ENCODE measurements at regions not wholly inside any gene's neighbourhood (a gene's known extent, or its start where the extent isn't known, plus 50 kb on each side); places are given as distances from the start of the nearest gene placed in this dataset.

DNA sequence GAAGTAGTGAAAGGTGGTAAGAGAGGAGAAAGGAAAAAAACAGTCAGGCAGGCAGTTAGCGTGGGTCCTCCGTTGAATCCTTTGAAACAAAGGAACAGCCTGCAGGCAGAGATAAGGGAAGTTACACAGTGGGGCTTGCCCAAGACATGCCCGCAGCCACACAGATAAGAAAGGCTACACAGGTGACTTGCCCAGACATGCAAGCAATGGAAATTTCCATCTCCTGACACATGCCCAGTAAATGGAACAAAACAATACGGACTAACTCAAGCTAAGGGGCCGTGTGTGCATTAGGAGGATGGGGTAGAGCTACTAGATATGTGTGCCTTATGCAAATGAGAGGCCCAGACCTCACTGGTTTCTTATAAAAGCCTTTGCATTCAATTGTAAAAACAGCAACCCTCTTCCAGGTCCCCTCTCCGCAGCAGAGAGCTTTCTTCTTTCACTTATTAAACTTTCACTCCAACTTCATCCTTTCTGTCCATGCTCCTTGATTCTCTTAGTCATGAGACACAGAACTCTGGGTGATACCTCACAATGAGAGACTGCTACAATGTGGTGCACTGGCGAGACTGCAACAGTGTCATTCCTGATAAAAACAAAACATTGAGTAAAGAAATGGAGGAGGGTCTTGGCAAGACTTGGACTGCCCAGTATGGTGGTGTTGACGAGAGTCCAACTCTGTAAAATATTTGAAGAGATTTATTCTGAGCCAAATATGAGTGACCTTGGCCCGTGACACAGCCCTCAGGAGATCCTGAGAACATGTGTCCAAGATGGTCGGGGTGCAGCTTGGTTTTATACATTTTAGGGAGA is 997.4 kb upstream of the PRKX start:
- intact Hi-C loops (cut with DNase I): no loop called here
- ATAC-seq: no peak
- Histone ChIP-seq H3K27me3 (no peaks in the 10 kb centered on the region), H3K9me3 (peaks cover 0 to 27% (median 0%) of the 10 kb centered on the region in 11 donors), H3K4me1 (no peaks in the 10 kb centered on the region), H3K27ac (no peak overlapping the region), H3K36me3 (no peaks in the 10 kb centered on the region), H3K4me3 (no peak overlapping the region)
- TF ChIP-seq, protein P1, sequence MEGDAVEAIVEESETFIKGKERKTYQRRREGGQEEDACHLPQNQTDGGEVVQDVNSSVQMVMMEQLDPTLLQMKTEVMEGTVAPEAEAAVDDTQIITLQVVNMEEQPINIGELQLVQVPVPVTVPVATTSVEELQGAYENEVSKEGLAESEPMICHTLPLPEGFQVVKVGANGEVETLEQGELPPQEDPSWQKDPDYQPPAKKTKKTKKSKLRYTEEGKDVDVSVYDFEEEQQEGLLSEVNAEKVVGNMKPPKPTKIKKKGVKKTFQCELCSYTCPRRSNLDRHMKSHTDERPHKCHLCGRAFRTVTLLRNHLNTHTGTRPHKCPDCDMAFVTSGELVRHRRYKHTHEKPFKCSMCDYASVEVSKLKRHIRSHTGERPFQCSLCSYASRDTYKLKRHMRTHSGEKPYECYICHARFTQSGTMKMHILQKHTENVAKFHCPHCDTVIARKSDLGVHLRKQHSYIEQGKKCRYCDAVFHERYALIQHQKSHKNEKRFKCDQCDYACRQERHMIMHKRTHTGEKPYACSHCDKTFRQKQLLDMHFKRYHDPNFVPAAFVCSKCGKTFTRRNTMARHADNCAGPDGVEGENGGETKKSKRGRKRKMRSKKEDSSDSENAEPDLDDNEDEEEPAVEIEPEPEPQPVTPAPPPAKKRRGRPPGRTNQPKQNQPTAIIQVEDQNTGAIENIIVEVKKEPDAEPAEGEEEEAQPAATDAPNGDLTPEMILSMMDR (IDR thresholded peaks at IDR 0.05): no peak
- 57 to 65% methylated on average over 10 of the region's 10 CpGs for WGBS, 2 donors
- no peak for DNase-seq

DNA sequence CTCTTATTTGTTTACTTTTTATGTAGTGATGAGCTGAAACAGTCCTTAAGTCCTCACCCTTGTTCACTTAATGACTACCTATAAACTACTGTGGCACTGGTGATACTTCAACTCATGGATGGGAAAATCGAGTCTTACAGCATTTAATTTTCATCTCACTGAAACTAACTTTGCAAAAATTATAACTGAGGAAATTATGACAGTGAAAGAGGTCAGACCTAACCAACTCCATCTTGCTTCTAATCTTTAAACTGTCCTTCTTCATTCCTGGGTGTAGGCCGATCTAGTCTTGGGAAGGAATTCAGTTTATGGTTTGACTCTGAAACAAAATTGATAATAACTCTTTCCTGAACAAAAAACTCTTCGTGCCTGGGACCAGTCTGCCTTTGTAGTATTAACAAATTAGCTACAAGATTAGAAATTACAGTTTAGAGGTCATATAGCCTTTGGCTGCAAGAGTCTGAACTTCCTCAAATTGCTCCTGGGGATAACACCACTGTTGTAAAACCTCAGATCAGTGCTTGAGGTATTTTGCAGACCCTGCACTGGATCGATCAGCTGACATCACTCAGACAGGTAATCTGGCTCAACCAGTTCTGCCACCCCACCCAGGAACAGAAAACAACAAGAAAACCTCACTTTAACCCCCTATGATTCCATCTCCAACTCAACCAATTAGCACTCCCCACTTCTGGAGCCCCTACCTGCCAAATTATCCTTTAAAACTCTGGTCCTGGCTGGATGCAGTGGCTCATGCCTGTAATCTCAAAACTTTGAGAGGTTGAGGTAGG is 995.7 kb upstream of the PRKX start:
- Histone ChIP-seq H3K4me1 (no peaks in the 10 kb centered on the region), H3K27me3 (no peaks in the 10 kb centered on the region), H3K9me3 (peaks cover 0 to 21% (median 0%) of the 10 kb centered on the region in 11 donors), H3K27ac (no peak overlapping the region), H3K36me3 (no peaks in the 10 kb centered on the region), H3K4me3 (no peak overlapping the region)
- intact Hi-C loops (cut with DNase I): loop anchor here in 1 of 10 donors (5.0 kb wide), 1 partner anchor 1623 kb away; no protein-coding TSS in a partner anchor
- 62 to 64% methylated on average over 4 of the region's 4 CpGs for WGBS, 2 donors
- DNase-seq (no peak), ATAC-seq (no peak)
- TF ChIP-seq, protein P1 (IDR thresholded peaks at IDR 0.05): no peak

DNA sequence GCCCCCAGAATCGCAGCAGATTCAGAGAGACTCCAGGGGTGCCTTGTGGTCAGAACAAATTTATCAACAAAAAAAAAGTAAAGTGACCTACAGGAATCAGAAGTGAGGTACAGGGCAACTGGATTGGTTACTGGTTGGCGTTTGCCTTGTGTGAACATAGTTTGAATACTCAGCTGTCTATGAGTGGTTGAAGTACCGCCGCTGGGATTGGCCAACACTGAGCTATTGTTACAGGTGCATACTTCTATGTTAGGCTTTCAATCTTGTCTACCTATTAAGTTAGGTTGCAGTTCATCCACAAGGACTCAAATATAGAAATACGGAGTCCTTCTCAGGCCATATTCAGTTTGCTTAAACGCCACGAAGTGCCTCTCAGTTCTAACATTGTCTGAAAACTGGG is 993.5 kb upstream of the PRKX start:
- Histone ChIP-seq H3K9me3 (peaks cover 0 to under 1% (median 0%) of the 10 kb centered on the region in 11 donors), H3K4me1 (no peaks in the 10 kb centered on the region), H3K36me3 (no peaks in the 10 kb centered on the region), H3K27ac (no peak overlapping the region), H3K4me3 (no peak overlapping the region), H3K27me3 (no peaks in the 10 kb centered on the region)
- DNase-seq (no peak), ATAC-seq (no peak)
- TF ChIP-seq, protein P1 (IDR thresholded peaks at IDR 0.05): no peak
- WGBS, 2 donors: 93% methylated on average over 7 of the region's 7 CpGs
- intact Hi-C loops (cut with DNase I): loop anchor here in 1 of 10 donors (5.0 kb wide), 1 partner anchor 1625 kb away; no protein-coding TSS in a partner anchor

DNA sequence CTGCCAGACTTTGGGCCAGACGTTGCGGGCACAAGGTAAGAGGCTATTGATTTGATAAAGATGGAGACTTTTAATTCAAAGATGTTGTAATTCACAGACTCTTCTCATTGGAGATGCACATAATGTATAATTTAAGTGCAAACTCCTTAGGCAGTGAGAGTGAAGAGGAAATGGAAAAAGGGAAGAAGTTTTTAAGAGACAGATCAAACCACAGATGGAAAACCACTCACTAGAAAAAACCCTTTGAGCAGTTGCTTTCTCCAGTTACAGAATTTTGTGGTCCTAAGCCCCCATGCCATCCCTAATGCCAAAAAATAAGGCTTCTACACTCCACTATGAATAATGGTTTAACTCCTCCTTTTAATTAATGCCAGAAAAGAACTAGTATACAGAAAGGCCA is 977.1 kb upstream of the PRKX start:
- TF ChIP-seq, protein P1 (IDR thresholded peaks at IDR 0.05): no peak
- H3K27me3 ChIP-seq: no peaks in the 10 kb centered on the region
- WGBS, 2 donors: 96 to 100% methylated on average over 2 of the region's 2 CpGs
- no peak overlapping the region for H3K27ac ChIP-seq
- DNase-seq (no peak), ATAC-seq (no peak)
- no peaks in the 10 kb centered on the region for H3K4me1 ChIP-seq
- no peaks in the 10 kb centered on the region for H3K36me3 ChIP-seq
- H3K9me3 ChIP-seq: peaks cover 0 to 30% (median 0%) of the 10 kb centered on the region in 11 donors
- no peak overlapping the region for H3K4me3 ChIP-seq
- intact Hi-C loops (cut with DNase I): no loop called here
